H1 (cell line): ENCODE measurements at regions not wholly inside any gene's neighbourhood (a gene's known extent, or its start where the extent isn't known, plus 50 kb on each side); places are given as distances from the start of the nearest gene placed in this dataset.

Source experiments
- CTCF ChIA-PET: fragments of 300-600 bp; sonication (Branson Sonifier 250); formaldehyde crosslinking; loops from one replicate; lab custom pipeline; 2021; ENCODE audit not compliant: partially characterized antibody; lab: Charles Lee
- POLR2A ChIA-PET: fragments of 300-600 bp; sonication (Branson Sonifier 250); formaldehyde crosslinking; loops from one replicate; lab custom pipeline; 2021; ENCODE audit warnings: inconsistent platforms; ENCODE audit not compliant: partially characterized antibody; lab: Charles Lee
- DNase-seq, 2 experiments: peaks; one replicate each; pipeline versions ENCODE4 v3.0.0 to v3.0.0-alpha.2; 2010 to 2022; ENCODE audit warnings: low spot score in 2 of 2, low read depth in 1 of 2, mixed read lengths in 1 of 2
- FAIRE-seq: peaks from 2 replicates; lab custom pipeline; 2011; peaks lifted over from hg19 to GRCh38; lab: Jason Lieb, UNC
- H2AFZ ChIP-seq: 2 replicates; pipeline ENCODE4 v1.8.1; 2012; ENCODE audit warnings: low read length, inconsistent platforms
- H2AK5ac ChIP-seq: 2 replicates; pipeline ENCODE4 v1.6.1; 2013; ENCODE audit warnings: low read depth, low read length
- H2BK120ac ChIP-seq: replicated peaks from 2 replicates; pipeline ENCODE3; 2013; ENCODE audit warnings: low read depth, low read length, inconsistent platforms
- H2BK12ac ChIP-seq: 2 replicates; pipeline ENCODE4 v1.6.1; 2013; ENCODE audit warnings: low read depth, low read length
- H2BK15ac ChIP-seq: 2 replicates; pipeline ENCODE4 v1.6.1; 2013; ENCODE audit warnings: low read length
- H2BK20ac ChIP-seq: 2 replicates; pipeline ENCODE4 v1.6.1; 2013; ENCODE audit warnings: low read length
- H2BK5ac ChIP-seq: 2 replicates; pipeline ENCODE4 v1.6.1; 2013; ENCODE audit warnings: low read depth, low read length
- H3K14ac ChIP-seq: 2 replicates; pipeline ENCODE4 v1.6.1; 2013; ENCODE audit warnings: inconsistent platforms; ENCODE audit not compliant: insufficient read length
- H3K18ac ChIP-seq: 2 replicates; pipeline ENCODE4 v1.6.1; 2013; ENCODE audit warnings: low read length; ENCODE audit errors: extremely low read depth
- H3K23ac ChIP-seq: 2 replicates; pipeline ENCODE4 v1.6.1; 2013; ENCODE audit warnings: inconsistent platforms; ENCODE audit not compliant: insufficient read length
- H3K23me2 ChIP-seq: 2 replicates; pipeline ENCODE4 v1.6.1; 2013; ENCODE audit warnings: low read depth, low read length
- H3K27ac ChIP-seq: 2 replicates; pipeline ENCODE4 v1.6.1; 2011; ENCODE audit warnings: low read depth, low read length, inconsistent platforms
- H3K27me3 ChIP-seq, 4 experiments: replicated peaks in 1 of 4; 1 replicate in 1 of 4; 2 replicates in 3 of 4; pipeline versions ENCODE4 v1.6.1 to v1.8.1; 2011 to 2013; ENCODE audit warnings: low read length in 3 of 4, mild to moderate bottlenecking in 3 of 4, inconsistent platforms in 2 of 4, mixed read lengths in 2 of 4, moderate library complexity in 1 of 4; ENCODE audit not compliant: control insufficient read depth in 3 of 4, insufficient read depth in 3 of 4; ENCODE audit errors: extremely low read depth in 1 of 4
- H3K36me3 ChIP-seq, 4 experiments: 2 replicates each; pipeline versions ENCODE4 v1.6.1 to v1.8.1; 2011 to 2013; ENCODE audit warnings: mild to moderate bottlenecking in 4 of 4, low read length in 3 of 4, moderate library complexity in 2 of 4, control low read depth in 1 of 4, inconsistent platforms in 1 of 4; ENCODE audit not compliant: insufficient read depth in 4 of 4, control insufficient read depth in 2 of 4
- H3K4ac ChIP-seq: replicated peaks from 2 replicates; pipeline ENCODE3; 2013; ENCODE audit warnings: low read length, low read depth, mixed read lengths, inconsistent platforms; ENCODE audit not compliant: insufficient read length
- H3K4me1 ChIP-seq, 4 experiments: replicated peaks in 1 of 4; 1 replicate in 1 of 4; 2 replicates in 3 of 4; pipeline versions ENCODE4 v1.6.1 to v1.8.1; 2011 to 2013; ENCODE audit warnings: low read length in 3 of 4, inconsistent platforms in 2 of 4, mixed read lengths in 1 of 4; ENCODE audit not compliant: insufficient read depth in 4 of 4, control insufficient read depth in 3 of 4
- H3K4me2 ChIP-seq, 2 experiments: 2 replicates each; pipeline versions ENCODE4 v1.6.1 to v1.8.1; 2011 to 2013; ENCODE audit warnings: low read depth in 2 of 2, low read length in 2 of 2, control low read depth in 1 of 2, inconsistent platforms in 1 of 2, mild to moderate bottlenecking in 1 of 2; ENCODE audit not compliant: insufficient read depth in 1 of 2
- H3K4me3 ChIP-seq, 4 experiments: fragments of 200-600, 300-600 bp in 1 of 4; sonication (generic), shearing (Covaris generic), sonication (Bioruptor Twin) in 1 of 4; 2 replicates each; pipeline versions ENCODE4 v1.5.1 to v1.8.1; 2011 to 2016; ENCODE audit warnings: low read length in 4 of 4, low read depth in 3 of 4, control low read depth in 2 of 4, inconsistent platforms in 2 of 4, mild to moderate bottlenecking in 2 of 4, mixed read lengths in 1 of 4, moderate library complexity in 1 of 4; ENCODE audit not compliant: insufficient read depth in 2 of 4; ENCODE audit errors: extremely low read depth in 1 of 4
- H3K56ac ChIP-seq: replicated peaks from 2 replicates; pipeline ENCODE3; 2013; ENCODE audit warnings: low read depth, mild to moderate bottlenecking, mixed read lengths, low read length, inconsistent platforms; ENCODE audit not compliant: insufficient read length
- H3K79me1 ChIP-seq: 2 replicates; pipeline ENCODE4 v1.6.1; 2013; ENCODE audit warnings: low read depth, low read length, control low read depth
- H3K79me2 ChIP-seq, 2 experiments: 2 replicates each; pipeline versions ENCODE4 v1.6.1 to v1.8.1; 2012 to 2013; ENCODE audit warnings: low read length in 2 of 2, mild to moderate bottlenecking in 2 of 2, inconsistent platforms in 1 of 2; ENCODE audit not compliant: insufficient read depth in 2 of 2, control insufficient read depth in 1 of 2
- H3K9ac ChIP-seq, 4 experiments: replicated peaks in 1 of 4; 1 replicate in 1 of 4; 2 replicates in 3 of 4; pipeline versions ENCODE4 v1.6.1 to v1.8.1; 2011 to 2013; ENCODE audit warnings: low read depth in 3 of 4, low read length in 3 of 4, control low read depth in 2 of 4, mild to moderate bottlenecking in 2 of 4, moderate library complexity in 2 of 4, inconsistent platforms in 1 of 4; ENCODE audit errors: extremely low read depth in 1 of 4
- H3K9me3 ChIP-seq, 2 experiments: 2 replicates each; pipeline versions ENCODE4 v1.6.1 to v1.8.1; 2012 to 2013; ENCODE audit warnings: mild to moderate bottlenecking in 2 of 2, moderate library complexity in 2 of 2, control low read depth in 1 of 2, inconsistent platforms in 1 of 2, low read depth in 1 of 2, low read length in 1 of 2, mixed read lengths in 1 of 2; ENCODE audit not compliant: insufficient read depth in 2 of 2
- H4K20me1 ChIP-seq, 2 experiments: replicated peaks in 1 of 2; 2 replicates each; pipeline versions ENCODE3 to v1.8.1; 2011 to 2013; ENCODE audit warnings: inconsistent platforms in 2 of 2, low read length in 2 of 2, mild to moderate bottlenecking in 1 of 2; ENCODE audit not compliant: insufficient read depth in 2 of 2, control insufficient read depth in 1 of 2
- H4K5ac ChIP-seq: 2 replicates; pipeline ENCODE4 v1.6.1; 2013; ENCODE audit warnings: low read length, low read depth, mixed read lengths, inconsistent platforms; ENCODE audit not compliant: insufficient read length
- H4K8ac ChIP-seq: 2 replicates; pipeline ENCODE4 v1.8.0; 2013; ENCODE audit warnings: mild to moderate bottlenecking, moderate library complexity, low read length, inconsistent platforms; ENCODE audit not compliant: insufficient read depth; ENCODE audit errors: extremely low read depth
- H4K91ac ChIP-seq: replicated peaks from 2 replicates; pipeline ENCODE3; 2013; ENCODE audit warnings: low read length, mixed read lengths, inconsistent platforms; ENCODE audit not compliant: insufficient read length
- BACH1 ChIP-seq: IDR thresholded peaks from 2 replicates; pipeline ENCODE4 v1.6.1; 2012; ENCODE audit warnings: low read length, improper control_type of control experiment
- RFX5 ChIP-seq: IDR thresholded peaks from 2 replicates; pipeline ENCODE4 v1.6.1; 2011; ENCODE audit warnings: low read depth, low read length, improper control_type of control experiment, borderline replicate concordance
- WGBS, 2 experiments: shearing (Covaris generic) in 1 of 2; methylation state at CpG; one replicate each; pipeline versions ENCODE4 v1.1.6 to v1.1.7; 2013 to 2015; ENCODE audit warnings: low lambda C conversion rate in 2 of 2, mixed read lengths in 2 of 2, inconsistent platforms in 1 of 2, low coverage in 1 of 2, missing lambda C conversion rate in 1 of 2; ENCODE audit not compliant: insufficient replicate concordance in 2 of 2, insufficient coverage in 1 of 2, insufficient read length in 1 of 2; ENCODE audit errors: extremely low coverage in 1 of 2, missing lambda C conversion rate in 1 of 2; 5-methylcytosine and 5-hydroxymethylcytosine counted together

DNA sequence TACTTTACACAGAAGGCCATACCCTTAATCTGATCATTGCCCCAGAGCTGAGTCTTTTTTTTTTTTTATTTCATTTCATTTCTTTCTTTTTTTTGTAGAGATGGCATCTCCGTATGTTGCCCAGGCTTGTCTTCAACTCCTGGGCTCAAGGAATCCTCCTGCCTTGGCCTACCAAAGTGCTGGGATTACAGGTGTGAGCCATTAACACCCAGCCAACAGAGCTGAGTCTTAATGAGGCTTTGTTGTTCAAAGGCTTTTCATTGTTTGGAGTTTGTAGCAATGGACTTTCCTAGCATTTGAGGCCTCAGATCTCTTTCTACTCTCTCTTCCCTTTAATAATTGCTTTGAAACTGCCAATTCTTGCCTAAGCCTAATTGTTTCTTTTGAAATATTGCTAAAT is 176.5 kb upstream of the FBN2 start:
- Histone ChIP-seq H3K27me3 (no peaks in the 10 kb centered on the region), H3K23ac (no peak overlapping the region), H3K4me3 (no peak overlapping the region), H3K56ac (no peak overlapping the region), H2BK5ac (no peak overlapping the region), H3K36me3 (no peaks in the 10 kb centered on the region), H3K4me2 (no peak overlapping the region), H2BK120ac (no peak overlapping the region), H3K79me2 (no peaks in the 10 kb centered on the region), H3K27ac (no peak overlapping the region), H2BK12ac (no peak overlapping the region), H3K14ac (no peak overlapping the region), H3K9me3 (no peaks in the 10 kb centered on the region), H3K9ac (no peak overlapping the region), H2AFZ (no peak overlapping the region), H3K23me2 (no peaks in the 10 kb centered on the region), H2BK20ac (no peak overlapping the region), H4K5ac (no peak overlapping the region), H3K18ac (no peak overlapping the region), H3K79me1 (no peaks in the 10 kb centered on the region), H4K8ac (no peak overlapping the region), H4K91ac (no peak overlapping the region), H3K4ac (no peak overlapping the region), H3K4me1 (no peaks in the 10 kb centered on the region), H2BK15ac (no peak overlapping the region), H4K20me1 (no peaks in the 10 kb centered on the region), H2AK5ac (no peak overlapping the region)
- ChIA-PET POLR2A (no interaction called here), CTCF (no interaction called here)
- 91% methylated on average over 1 of the region's 1 CpG; no CpG with 5 or more reads in 1 of the 2 experiments for WGBS, 2 experiments
- DNase-seq (no peak), FAIRE-seq (no peak)
- TF ChIP-seq BACH1 (no peak), RFX5 (no peak)
